ENCODE measurements at regions not wholly inside any gene's neighbourhood (a gene's known extent, or its start where the extent isn't known, plus 50 kb on each side); places are given as distances from the start of the nearest gene placed in this dataset.

DNA sequence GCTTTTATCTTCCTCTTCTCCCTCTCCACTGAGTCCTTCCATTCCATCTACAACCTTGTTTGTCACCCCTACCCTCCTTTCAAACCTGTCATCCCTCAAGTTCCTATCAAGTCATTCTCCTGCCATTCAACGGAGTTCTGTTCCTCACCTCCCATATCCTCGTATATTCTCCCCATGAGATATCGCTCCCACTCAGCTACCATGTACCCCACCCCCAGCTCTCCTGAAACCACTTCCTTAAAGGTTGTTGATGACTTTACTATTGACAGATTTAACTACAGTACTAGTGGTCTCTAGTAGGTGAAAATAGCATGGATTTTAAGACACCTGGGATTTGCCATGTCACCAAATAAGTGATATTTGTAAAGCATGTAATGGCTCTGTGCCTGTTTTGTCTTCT lies 107.4 kb upstream of the BARHL2 start:
- WGBS (ENCODE audit: insufficient coverage, insufficient replicate concordance, low lambda C conversion rate, missing lambda C conversion rate), result 41% methylated on average over 3 of the region's 3 CpGs
- RAD21 ChIA-PET (ENCODE audit: unreplicated experiment), result no interaction called here
- TF ChIP-seq WRNIP1 (IDR thresholded peaks at IDR 0.05; ENCODE audit: borderline replicate concordance, low read depth, low read length) (no peak), BCL11A (IDR thresholded peaks at IDR 0.05; ENCODE audit: low read depth, low read length) (no peak), YY1 (IDR thresholded peaks at IDR 0.05; ENCODE audit: low read depth, low read length) (no peak), SMARCA5 (IDR thresholded peaks at IDR 0.05) (no peak), FOS (IDR thresholded peaks at IDR 0.05; ENCODE audit: borderline replicate concordance, extremely low read depth, insufficient read length) (no peak), ZNF24 (IDR thresholded peaks at IDR 0.05) (no peak), SPI1 (IDR thresholded peaks at IDR 0.05; ENCODE audit: borderline replicate concordance, insufficient read depth, low read depth, low read length) (no peak), MTA2 (IDR thresholded peaks at IDR 0.05; ENCODE audit: low read depth) (no peak)
- TF ChIP-seq, protein P1, sequence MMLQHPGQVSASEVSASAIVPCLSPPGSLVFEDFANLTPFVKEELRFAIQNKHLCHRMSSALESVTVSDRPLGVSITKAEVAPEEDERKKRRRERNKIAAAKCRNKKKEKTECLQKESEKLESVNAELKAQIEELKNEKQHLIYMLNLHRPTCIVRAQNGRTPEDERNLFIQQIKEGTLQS (IDR thresholded peaks at IDR 0.05; ENCODE audit: borderline replicate concordance, extremely low read depth, low read depth, low read length), result no peak
- Histone ChIP-seq H3K36me3 (ENCODE audit: control insufficient read depth in 2 of 2, insufficient read depth in 2 of 2, low read length in 1 of 2) (no peaks in the 10 kb centered on the region), H3K9ac (ENCODE audit: control insufficient read depth, insufficient read depth, low read length) (no peak overlapping the region), H3K27ac (ENCODE audit: control insufficient read depth, insufficient read depth) (no peak overlapping the region), H2AFZ (ENCODE audit: control insufficient read depth, low read depth, low read length) (no peak overlapping the region), H3K27me3 (replicated peaks in 1 of 2; ENCODE audit: control insufficient read depth in 2 of 2, insufficient read depth in 2 of 2, low read length in 1 of 2) (no peaks in the 10 kb centered on the region), H3K4me2 (ENCODE audit: control insufficient read depth, insufficient read depth) (no peak overlapping the region), H3K79me2 (ENCODE audit: control insufficient read depth, insufficient read depth, low read length) (no peaks in the 10 kb centered on the region), H4K20me1 (ENCODE audit: control insufficient read depth, insufficient read depth) (no peaks in the 10 kb centered on the region), H3K4me1 (ENCODE audit: control insufficient read depth, insufficient read depth, low read length) (no peaks in the 10 kb centered on the region), H3K4me3 (no peak overlapping the region), H3K9me3 (replicated peaks; ENCODE audit: control insufficient read depth, insufficient read depth, low read length) (no peaks in the 10 kb centered on the region)
- DNase-seq (ENCODE audit: low read depth, low spot score) (no peak), ATAC-seq (no peak), FAIRE-seq (no peak)
- CTCF ChIA-PET, result interaction anchor here (1.2 kb wide), 1 partner anchor 26 kb away, joined by 3 read pairs; no protein-coding TSS in a partner anchor
- BruUV-seq (replicated peaks), result no TSS peak
- intact Hi-C loops (cut with micrococcal nuclease; ENCODE audit: unreplicated experiment), result no loop called here
- SMC1A ChIA-PET (ENCODE audit: uncharacterized antibody, unreplicated experiment), result no interaction called here
- POLR2A ChIA-PET, result no interaction called here
- in situ Hi-C loops (cut with MboI), result no loop called here

DNA sequence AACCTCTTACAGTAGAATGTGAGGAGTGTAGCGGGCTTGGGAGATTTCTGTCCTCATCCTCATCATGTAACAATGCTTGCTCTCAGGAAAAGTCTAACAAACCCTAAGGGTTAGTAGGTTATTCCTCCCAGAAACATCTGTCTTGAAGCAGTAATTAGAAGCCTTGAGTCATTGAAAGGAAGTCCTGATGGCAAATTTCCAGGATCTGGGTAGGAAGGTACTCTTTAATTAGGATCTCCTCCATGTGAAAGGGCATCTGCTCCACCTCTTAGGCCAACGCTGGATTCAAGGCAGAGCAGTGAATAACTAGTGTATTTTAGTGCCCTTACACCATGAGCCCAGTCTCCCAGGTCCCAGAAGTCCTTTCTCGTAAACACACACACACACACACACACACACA lies 106.6 kb upstream of the BARHL2 start:
- H3K9ac ChIP-seq (ENCODE audit: control insufficient read depth, insufficient read depth, low read length), result no peak overlapping the region
- no peaks in the 10 kb centered on the region for H3K36me3 ChIP-seq (ENCODE audit: control insufficient read depth in 2 of 2, insufficient read depth in 2 of 2, low read length in 1 of 2)
- FAIRE-seq (no peak), ATAC-seq (no peak), DNase-seq (ENCODE audit: low read depth, low spot score) (no peak)
- ChIA-PET CTCF (no interaction called here), RAD21 (ENCODE audit: unreplicated experiment) (interaction anchor here (0.6 kb wide), 1 partner anchor 347 kb away, joined by 3 read pairs; no protein-coding TSS in a partner anchor), SMC1A (ENCODE audit: uncharacterized antibody, unreplicated experiment) (no interaction called here), POLR2A (no interaction called here)
- no TSS peak for BruUV-seq (replicated peaks)
- no peak overlapping the region for H3K27ac ChIP-seq (ENCODE audit: control insufficient read depth, insufficient read depth)
- no peaks in the 10 kb centered on the region for H4K20me1 ChIP-seq (ENCODE audit: control insufficient read depth, insufficient read depth)
- H3K9me3 ChIP-seq (replicated peaks; ENCODE audit: control insufficient read depth, insufficient read depth, low read length), result no peaks in the 10 kb centered on the region
- no peaks in the 10 kb centered on the region for H3K4me1 ChIP-seq (ENCODE audit: control insufficient read depth, insufficient read depth, low read length)
- H3K79me2 ChIP-seq (ENCODE audit: control insufficient read depth, insufficient read depth, low read length), result no peaks in the 10 kb centered on the region
- WGBS (ENCODE audit: insufficient coverage, insufficient replicate concordance, low lambda C conversion rate, missing lambda C conversion rate), result 4% methylated on average over 2 of the region's 3 CpGs
- intact Hi-C loops (cut with micrococcal nuclease; ENCODE audit: unreplicated experiment) (no loop called here), in situ Hi-C loops (cut with MboI) (no loop called here)
- no peak overlapping the region for H3K4me2 ChIP-seq (ENCODE audit: control insufficient read depth, insufficient read depth)
- no peak overlapping the region for H3K4me3 ChIP-seq
- no peaks in the 10 kb centered on the region for H3K27me3 ChIP-seq (replicated peaks in 1 of 2; ENCODE audit: control insufficient read depth in 2 of 2, insufficient read depth in 2 of 2, low read length in 1 of 2)
- no peak overlapping the region for H2AFZ ChIP-seq (ENCODE audit: control insufficient read depth, low read depth, low read length)
- TF ChIP-seq, protein P2, sequence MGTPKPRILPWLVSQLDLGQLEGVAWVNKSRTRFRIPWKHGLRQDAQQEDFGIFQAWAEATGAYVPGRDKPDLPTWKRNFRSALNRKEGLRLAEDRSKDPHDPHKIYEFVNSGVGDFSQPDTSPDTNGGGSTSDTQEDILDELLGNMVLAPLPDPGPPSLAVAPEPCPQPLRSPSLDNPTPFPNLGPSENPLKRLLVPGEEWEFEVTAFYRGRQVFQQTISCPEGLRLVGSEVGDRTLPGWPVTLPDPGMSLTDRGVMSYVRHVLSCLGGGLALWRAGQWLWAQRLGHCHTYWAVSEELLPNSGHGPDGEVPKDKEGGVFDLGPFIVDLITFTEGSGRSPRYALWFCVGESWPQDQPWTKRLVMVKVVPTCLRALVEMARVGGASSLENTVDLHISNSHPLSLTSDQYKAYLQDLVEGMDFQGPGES (IDR thresholded peaks at IDR 0.05), result no peak
- TF ChIP-seq POU2F2 (IDR thresholded peaks at IDR 0.05; ENCODE audit: borderline replicate concordance, low read depth, low read length), result no peak
- TF ChIP-seq ASH2L (IDR thresholded peaks at IDR 0.05; ENCODE audit: borderline replicate concordance, low read depth), result no peak
- no peak for TF ChIP-seq NFXL1 (IDR thresholded peaks at IDR 0.05; ENCODE audit: borderline replicate concordance)
- TF ChIP-seq, protein P3, sequence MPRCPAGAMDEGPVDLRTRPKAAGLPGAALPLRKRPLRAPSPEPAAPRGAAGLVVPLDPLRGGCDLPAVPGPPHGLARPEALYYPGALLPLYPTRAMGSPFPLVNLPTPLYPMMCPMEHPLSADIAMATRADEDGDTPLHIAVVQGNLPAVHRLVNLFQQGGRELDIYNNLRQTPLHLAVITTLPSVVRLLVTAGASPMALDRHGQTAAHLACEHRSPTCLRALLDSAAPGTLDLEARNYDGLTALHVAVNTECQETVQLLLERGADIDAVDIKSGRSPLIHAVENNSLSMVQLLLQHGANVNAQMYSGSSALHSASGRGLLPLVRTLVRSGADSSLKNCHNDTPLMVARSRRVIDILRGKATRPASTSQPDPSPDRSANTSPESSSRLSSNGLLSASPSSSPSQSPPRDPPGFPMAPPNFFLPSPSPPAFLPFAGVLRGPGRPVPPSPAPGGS (IDR thresholded peaks at IDR 0.05; ENCODE audit: borderline replicate concordance, insufficient read depth, low read depth, low read length, poor library complexity, severe bottlenecking), result no peak
- no peak for TF ChIP-seq SMAD1 (IDR thresholded peaks at IDR 0.05; ENCODE audit: low read depth, partially characterized antibody)
- no peak for TF ChIP-seq CBX3 (IDR thresholded peaks at IDR 0.05; ENCODE audit: borderline replicate concordance, low read depth)
- TF ChIP-seq SUZ12 (IDR thresholded peaks at IDR 0.05; ENCODE audit: unreplicated experiment), result no peak
- TF ChIP-seq RB1 (IDR thresholded peaks at IDR 0.05; ENCODE audit: borderline replicate concordance), result no peak
